GM18505 (cell line): ENCODE measurements at regions not wholly inside any gene's neighbourhood (a gene's known extent, or its start where the extent isn't known, plus 50 kb on each side); places are given as distances from the start of the nearest gene placed in this dataset.

Source experiments
- ATAC-seq: cut with Tn5 transposase; IDR thresholded peaks from one replicate; pipeline ENCODE4 v1.9.1; 2021; ENCODE audit not compliant: unreplicated experiment
- POLR2A ChIP-seq: IDR thresholded peaks from 4 replicates; pipeline ENCODE4 v1.6.1; 2011; ENCODE audit warnings: borderline replicate concordance; ENCODE audit not compliant: insufficient read depth, insufficient read length; ENCODE audit errors: extremely low read depth

DNA sequence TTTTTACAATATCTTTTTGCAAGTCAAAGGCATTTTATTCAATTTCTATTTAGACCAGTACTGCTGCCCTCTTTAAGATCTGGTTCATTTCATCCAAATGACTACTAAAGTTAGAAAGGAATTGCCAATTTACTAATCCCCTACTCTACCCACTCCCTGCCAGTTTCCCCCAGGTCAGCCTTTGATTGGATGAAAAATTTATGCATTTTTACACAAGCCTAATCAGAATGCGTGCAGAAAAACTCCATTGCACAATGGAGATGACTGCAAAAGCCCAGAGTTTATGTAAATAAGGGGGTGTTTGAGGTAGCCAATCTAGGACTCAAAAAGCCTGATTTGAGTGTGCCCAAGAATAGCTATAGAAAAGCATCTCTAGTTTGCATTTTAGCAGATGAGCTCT, 310.6 kb downstream of the PABPC4L start:
- ATAC-seq: no peak
- TF ChIP-seq POLR2A: no peak

DNA sequence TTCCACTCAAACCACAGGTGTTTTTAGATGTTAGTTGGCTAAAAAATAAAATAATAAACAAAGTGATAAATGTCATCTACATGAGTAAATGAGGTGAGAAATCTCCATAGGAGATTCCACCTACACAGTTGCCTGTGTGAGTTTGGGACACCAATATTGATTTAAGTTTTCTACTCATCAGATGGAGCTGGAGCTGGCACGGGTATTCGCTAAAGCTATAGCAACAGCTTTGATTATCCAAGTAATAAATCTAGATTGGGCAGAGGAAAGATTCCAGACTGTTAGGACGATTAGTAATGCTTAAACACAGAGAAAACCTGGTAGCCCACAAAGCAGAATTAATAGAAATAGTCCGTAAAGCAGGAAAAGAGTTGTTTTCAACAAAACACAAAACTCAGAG, 313.9 kb downstream of the PABPC4L start:
- no peak for TF ChIP-seq POLR2A
- no peak for ATAC-seq

DNA sequence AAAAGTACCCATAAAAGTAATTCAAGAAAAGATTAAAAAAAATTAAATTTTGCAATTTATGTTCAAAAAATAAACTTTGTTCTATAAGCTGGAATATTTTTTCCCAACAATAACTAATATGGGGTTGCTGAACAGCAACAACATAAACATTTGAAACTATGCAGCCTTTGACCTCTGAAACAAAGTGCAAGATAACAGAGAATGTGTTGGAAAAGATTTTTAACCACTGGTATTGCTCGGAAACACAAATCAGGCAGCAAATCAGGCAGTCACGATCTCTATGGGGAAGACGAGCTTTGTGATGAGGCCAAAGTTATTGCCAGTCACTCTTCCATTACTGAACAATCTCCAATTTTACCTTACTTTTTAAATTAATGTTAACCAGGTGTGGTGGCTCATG, 332.1 kb downstream of the PABPC4L start:
- no peak for ATAC-seq
- no peak for TF ChIP-seq POLR2A

DNA sequence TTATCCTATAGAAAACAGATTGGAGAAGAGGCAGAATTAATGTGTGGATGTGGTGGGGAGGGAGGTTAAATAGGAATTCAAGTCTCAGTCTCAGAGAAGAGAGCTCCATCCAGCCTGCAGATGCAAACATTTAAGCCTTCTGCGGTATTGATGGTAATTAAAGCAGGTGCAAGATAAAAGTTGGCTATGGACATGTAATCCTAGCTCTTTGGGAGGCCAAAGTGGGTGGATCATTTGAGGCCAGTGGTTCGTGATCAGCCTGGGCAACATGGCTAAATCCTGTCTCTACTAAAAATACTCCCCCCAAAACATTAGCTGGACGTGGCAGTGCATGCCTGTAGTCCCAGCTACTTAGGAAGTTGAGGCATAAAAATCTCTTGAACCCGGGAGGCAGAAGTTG, 332.7 kb downstream of the PABPC4L start:
- no peak for ATAC-seq
- TF ChIP-seq POLR2A: no peak

DNA sequence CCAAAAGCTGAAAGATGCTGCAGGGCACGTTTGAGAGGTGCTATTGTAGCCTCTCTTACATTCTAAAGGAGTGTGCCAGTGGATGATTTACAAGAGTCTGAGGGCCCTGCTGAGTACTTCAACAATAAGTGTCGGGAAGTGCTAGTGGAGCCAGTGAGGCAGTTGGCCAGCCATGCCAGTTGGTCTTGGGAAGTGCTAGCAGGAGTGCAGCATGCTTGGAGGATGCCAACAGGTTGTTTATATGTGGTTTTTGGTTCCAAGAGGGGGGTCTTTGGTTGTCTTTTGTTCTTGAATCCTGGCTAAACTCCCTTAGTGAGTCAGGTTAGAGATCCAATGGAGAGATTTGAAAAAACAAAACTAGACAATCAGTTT, 335.3 kb downstream of the PABPC4L start:
- TF ChIP-seq POLR2A: no peak
- no peak for ATAC-seq

DNA sequence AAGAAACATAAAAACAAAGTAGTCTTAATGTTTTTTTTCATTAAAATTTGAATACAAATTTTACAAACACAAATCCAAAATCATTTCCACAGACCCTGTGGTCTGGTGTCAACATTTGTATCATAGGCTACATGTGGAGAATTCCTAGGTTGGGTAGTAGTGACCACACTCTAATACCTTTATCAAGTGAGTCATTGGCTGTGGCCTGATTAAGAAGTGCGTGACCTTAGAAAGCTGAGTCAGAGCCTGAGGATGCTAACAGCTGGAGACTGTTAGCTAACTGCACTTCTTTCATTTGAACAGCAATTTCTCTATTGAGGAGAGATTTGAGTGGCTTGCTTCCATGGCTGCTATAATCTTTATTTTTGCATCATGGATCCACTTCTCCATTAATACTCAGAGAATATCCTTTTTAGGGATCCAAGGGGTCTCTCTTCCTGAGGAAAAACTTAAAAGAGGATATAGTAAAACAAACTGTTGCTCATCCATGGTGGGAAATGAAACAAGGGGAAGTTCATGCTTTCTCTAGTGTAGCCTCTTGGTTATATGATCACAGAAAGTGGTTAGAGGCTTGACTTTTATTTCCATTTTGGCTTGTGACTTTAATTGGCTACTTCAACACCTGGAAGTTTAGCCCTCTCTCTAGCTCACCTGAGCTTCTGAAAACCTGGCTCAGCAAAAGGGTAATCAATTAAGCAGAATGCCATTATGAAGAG, 335.8 kb downstream of the PABPC4L start:
- ATAC-seq: no peak
- TF ChIP-seq POLR2A: no peak

DNA sequence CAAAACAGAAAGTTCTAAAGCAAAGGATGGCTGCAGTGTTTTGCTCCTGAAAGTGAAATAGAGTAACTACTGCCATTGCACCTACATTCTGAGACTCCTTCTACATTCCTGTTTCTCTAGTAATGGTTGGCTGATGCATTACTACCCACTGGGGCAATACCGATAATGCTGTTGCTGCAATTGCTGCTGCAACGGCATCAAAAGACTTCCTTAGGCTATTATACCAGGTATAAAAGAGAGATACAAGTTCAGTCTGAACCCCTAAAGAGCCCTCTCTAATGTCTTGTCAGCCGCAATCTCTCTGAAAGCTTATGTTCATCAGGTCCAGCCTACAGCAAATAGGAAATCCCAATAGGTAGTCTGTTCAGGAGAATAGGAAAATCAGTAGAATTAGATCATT, 338.4 kb downstream of the PABPC4L start:
- TF ChIP-seq POLR2A: no peak
- ATAC-seq: no peak

DNA sequence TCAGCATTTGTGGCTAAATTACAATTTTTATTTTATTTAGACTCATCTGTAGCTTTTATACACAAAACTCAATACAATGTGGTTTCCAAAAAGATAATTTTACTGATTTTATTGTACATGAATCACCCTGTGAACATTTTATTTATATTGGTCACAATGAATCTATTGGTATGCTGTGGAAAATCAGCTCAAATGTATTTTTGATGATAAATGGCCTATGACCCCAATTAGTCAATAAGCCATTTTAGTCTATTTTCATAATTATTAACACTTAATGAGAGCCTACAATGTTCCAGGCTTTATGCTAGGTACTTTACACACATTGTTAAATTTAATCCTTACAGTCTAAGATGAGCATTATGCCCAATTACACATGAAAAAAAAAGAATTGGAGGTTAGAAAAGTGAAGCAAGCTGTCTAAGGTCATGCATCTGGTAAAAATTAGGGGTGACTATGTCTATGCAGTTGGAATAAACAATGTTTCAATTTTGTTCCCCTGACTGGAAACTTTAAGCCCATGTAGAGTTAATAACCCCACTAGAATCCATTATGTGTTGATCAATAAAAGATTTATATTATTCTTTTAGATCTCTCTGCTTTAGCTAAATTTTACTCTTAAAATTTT, 344.7 kb downstream of the PABPC4L start:
- no peak for TF ChIP-seq POLR2A
- ATAC-seq: no peak

DNA sequence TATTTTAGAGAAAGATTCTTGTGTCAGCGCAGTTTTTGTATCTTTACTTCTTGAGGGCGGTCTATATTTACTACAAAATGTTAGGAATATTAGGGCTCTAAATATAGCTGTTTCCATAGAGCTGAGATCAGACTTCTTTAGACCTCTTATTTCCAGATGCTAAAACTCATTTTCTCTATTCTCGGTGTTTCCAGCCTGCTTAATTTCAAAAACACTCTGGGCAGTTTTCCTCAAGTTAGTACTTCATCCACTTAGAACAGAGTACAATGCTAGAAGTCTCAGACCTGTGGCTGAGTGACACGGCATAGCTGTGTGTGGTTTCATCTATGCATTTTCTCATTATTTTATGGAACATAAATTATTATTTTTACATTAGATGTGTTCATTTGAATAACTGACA, 346.6 kb downstream of the PABPC4L start:
- TF ChIP-seq POLR2A: no peak
- no peak for ATAC-seq

DNA sequence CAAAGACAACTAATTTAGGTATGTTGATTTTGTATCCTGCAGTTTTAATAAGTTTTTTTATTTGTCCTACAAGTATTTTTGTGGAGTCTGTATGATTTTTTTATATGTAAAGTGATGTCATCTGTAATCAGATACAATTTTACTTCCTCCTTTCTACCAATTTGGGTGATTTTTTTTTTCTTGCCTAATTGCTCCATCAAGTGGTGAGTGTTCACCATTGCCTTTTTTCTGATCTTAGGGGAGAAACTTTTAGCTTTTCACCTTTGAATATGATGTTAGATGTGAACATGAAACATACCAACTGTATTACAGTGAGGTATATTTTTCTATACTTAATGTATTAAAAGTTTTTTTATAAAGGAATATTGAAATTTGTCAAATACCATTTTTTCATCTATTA, 362.3 kb downstream of the PABPC4L start:
- no peak for ATAC-seq
- TF ChIP-seq POLR2A: no peak

DNA sequence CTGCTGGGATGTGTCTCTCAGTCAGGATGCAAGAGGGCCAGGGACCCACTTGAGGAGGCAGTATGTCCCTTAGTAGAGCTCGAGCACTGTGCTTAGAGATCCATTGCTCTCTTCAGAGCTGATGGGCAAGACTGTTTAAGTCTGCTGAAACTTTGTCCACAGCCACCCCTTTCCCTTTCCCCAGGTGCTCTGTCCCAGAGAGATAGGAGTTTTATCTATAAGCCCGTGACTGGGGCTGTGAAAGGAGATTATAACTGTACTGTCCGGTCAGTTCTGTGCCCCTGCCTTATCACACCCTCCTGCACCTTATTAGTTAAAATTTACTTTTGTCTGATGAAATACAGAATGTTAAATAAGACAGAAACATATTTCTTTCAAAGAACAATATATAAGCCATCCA, 378.4 kb downstream of the PABPC4L start:
- TF ChIP-seq POLR2A: no peak
- ATAC-seq: no peak

DNA sequence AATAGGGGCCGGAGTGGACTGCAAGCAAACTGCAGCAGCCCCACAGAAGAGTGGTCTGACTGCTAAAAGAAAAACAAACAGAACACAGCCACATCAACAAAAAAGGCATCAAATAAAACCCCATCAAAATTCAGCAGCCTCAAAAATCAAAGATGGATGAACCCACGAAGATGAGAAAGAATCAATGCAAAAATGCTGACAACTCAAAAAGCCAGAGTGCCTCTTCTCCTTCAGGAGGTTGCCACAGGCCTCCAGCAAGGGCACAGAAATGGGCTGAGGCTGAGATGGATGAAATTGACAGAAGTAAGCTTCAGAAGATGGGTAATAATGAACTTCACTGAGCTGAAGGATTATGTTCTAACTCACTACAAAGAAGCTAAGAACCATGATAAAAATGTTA, 388.6 kb downstream of the PABPC4L start:
- TF ChIP-seq POLR2A: no peak
- ATAC-seq: no peak

DNA sequence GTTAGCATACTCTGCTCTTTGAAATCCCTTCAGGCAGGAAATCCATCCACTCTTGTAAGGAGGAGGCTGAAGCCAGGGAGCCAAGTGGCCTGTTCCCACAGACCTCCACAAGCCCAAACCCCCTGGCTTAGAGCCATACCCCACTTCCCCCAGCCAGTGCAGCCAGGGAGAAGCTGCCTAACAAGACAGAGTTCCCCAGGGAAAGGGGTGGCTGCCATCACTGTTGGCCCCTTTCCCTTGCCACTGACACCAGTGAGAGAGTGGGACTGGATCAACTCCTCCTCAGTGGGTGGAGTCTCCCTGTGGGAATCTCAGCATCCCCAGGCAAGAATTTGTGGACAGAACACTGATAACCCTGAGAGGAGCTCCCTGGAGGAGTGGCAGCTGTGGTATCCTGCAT, 389.4 kb downstream of the PABPC4L start:
- no peak for TF ChIP-seq POLR2A
- ATAC-seq: no peak

DNA sequence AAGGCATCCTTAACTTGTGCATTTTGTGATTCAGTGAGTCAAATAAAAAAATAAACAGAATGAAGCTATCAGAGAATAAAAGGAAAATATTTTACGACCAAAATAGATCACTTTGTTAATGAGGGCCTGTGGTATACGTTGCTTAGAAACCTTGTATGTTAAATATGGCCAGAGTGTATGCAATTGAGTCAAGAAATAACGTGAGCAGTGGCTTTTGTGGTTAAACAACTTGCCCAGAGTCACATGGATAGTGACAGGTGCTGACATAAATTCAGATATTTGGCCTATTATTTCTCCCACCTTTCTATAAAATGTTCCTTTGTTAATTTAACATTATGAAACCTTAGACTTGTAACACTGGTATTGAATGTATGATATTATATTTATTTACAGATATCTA, 393.4 kb downstream of the PABPC4L start:
- no peak for ATAC-seq
- no peak for TF ChIP-seq POLR2A
